ENCODE measurements at regions not wholly inside any gene's neighbourhood (a gene's known extent, or its start where the extent isn't known, plus 50 kb on each side); places are given as distances from the start of the nearest gene placed in this dataset.
"Not testable (repeated sequence)": the region's sequence is repeated elsewhere in the genome, so short reads cannot be mapped to it uniquely, and the experiment has no call there.

DNA sequence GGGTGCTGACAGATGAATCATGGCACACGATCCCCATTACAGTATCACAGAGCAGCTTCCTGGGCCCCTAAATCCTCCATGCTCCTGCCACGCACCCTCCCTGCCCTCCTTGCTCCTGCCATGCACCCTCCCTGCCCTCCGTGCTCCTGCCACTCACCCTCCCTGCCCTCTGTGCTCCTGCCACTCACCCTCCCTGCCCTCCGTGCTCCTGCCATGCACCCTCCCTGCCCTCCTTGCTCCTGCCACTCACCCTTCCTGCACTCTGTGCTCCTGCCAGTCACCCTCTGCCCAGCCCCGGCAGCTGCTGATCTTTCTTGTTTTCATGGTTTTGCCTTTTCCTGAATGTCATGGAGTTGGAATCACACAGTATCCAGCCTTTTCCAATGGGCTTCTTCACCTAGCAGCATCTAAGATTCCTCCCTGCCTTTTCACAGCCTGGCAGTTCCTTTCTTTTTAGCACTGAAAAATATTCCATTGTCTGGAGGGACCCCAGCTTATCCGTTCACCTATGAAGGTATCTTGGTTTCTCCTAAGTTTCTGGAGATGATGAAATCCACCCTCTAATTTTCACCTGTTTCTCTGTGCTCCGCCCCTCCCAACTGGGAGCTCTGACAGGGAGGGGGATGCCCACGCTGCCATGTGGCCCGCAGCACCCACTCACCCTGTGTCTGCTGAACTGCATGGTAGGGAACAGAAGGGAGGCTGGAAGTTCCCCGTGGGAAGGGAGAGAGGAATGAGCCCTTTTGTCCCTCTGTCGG is 142.3 kb downstream of the NPIPB11 start:
- TF ChIP-seq, protein P1, sequence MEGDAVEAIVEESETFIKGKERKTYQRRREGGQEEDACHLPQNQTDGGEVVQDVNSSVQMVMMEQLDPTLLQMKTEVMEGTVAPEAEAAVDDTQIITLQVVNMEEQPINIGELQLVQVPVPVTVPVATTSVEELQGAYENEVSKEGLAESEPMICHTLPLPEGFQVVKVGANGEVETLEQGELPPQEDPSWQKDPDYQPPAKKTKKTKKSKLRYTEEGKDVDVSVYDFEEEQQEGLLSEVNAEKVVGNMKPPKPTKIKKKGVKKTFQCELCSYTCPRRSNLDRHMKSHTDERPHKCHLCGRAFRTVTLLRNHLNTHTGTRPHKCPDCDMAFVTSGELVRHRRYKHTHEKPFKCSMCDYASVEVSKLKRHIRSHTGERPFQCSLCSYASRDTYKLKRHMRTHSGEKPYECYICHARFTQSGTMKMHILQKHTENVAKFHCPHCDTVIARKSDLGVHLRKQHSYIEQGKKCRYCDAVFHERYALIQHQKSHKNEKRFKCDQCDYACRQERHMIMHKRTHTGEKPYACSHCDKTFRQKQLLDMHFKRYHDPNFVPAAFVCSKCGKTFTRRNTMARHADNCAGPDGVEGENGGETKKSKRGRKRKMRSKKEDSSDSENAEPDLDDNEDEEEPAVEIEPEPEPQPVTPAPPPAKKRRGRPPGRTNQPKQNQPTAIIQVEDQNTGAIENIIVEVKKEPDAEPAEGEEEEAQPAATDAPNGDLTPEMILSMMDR (conservative IDR thresholded peaks at IDR 0.05; ENCODE audit: low read depth, low read length): not testable (repeated sequence)
- peak; percentile 26 for TF ChIP-seq POLR2A (IDR thresholded peaks at IDR 0.05; ENCODE audit: low read depth, low read length)
- not testable (repeated sequence) for TF ChIP-seq RAD21 (IDR thresholded peaks at IDR 0.05; ENCODE audit: low read length); MAFK (IDR thresholded peaks at IDR 0.05; ENCODE audit: low read depth, low read length); SMC3 (IDR thresholded peaks at IDR 0.05; ENCODE audit: low read depth, low read length); CEBPB (IDR thresholded peaks at IDR 0.05; ENCODE audit: low read depth, low read length); RFX5 (IDR thresholded peaks at IDR 0.05; ENCODE audit: low read depth, low read length); CHD1 (IDR thresholded peaks at IDR 0.05; ENCODE audit: low read depth, low read length); FOS (IDR thresholded peaks at IDR 0.05; ENCODE audit: low read depth, low read length); RCOR1 (IDR thresholded peaks at IDR 0.05; ENCODE audit: insufficient replicate concordance, low read length); BHLHE40 (IDR thresholded peaks at IDR 0.05; ENCODE audit: low read depth, low read length)
- TF ChIP-seq, protein P2, sequence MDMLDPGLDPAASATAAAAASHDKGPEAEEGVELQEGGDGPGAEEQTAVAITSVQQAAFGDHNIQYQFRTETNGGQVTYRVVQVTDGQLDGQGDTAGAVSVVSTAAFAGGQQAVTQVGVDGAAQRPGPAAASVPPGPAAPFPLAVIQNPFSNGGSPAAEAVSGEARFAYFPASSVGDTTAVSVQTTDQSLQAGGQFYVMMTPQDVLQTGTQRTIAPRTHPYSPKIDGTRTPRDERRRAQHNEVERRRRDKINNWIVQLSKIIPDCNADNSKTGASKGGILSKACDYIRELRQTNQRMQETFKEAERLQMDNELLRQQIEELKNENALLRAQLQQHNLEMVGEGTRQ (IDR thresholded peaks at IDR 0.05; ENCODE audit: low read depth, low read length): not testable (repeated sequence)

Data from IMR-90 (cell line).